ENCODE measurements at regions not wholly inside any gene's neighbourhood (a gene's known extent, or its start where the extent isn't known, plus 50 kb on each side); places are given as distances from the start of the nearest gene placed in this dataset.
A peak's percentile ranks its signal among the peaks of the same experiment; 100 is the strongest.

DNA sequence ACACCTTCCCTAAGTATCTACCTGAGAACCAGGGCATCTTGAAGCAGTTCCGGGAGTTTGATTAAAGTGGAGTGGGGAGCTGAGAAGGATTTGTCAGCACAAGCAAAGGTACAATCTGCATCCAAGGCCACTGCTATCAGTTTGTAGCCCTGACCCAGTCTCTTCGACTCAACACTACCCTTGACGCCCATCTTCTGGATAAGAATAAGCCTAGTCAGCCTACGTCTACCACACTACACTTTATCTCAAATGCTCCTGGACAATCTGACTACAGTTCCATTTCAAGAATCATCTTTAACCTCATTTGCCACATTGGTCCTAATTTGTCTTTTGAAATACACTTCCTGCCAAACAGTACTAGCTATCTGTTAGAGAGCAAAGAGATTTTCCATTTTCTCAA is 134.1 kb upstream of the C1GALT1 start:
- DNase-seq = no peak

- DNase-seq = peak in 4 of 56 donors; percentile 0 to 1 (median 1)
These were observed 131.0 kb upstream of the C1GALT1 start for GRCh38 chr7:7051206-7051877.

GRCh38 chr7:7054252-7054830 is 128.0 kb upstream of the C1GALT1 start:
- no peak for DNase-seq

DNA sequence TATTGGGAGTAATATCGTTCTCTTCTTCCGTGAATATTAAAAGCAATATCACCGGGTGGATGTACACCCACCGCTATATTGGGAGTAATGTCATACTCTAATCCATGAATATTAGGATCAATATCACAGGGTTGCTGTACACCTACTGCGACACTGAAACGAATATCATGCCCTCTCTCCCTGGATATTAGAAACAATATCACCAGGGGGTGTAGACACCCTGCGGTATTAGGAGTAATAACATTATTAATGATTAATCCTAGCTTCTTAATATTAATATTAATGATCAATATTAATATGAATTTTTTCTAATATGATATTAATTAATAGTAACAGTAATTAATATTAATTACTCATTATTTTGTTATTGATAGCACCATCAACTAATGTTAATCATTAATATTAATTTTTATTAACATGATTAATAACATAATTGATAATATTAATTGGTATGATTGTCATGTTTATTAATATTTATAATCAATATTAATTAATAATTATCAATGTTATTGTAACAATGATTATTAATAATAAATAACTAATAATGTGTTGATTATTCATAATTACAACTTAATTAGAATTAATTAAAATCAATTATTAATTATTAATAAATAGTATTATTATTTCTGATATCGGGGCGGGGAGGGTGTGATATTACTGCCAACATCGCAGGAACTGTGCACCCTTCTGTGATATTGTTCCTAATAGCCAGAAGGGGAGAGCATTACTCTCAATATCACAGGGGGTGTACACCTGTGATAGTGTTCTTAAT is 121.3 kb upstream of the C1GALT1 start:
- DNase-seq = no peak

GRCh38 chr7:7077945-7078344 is 104.4 kb upstream of the C1GALT1 start:
- DNase-seq = no peak

DNA sequence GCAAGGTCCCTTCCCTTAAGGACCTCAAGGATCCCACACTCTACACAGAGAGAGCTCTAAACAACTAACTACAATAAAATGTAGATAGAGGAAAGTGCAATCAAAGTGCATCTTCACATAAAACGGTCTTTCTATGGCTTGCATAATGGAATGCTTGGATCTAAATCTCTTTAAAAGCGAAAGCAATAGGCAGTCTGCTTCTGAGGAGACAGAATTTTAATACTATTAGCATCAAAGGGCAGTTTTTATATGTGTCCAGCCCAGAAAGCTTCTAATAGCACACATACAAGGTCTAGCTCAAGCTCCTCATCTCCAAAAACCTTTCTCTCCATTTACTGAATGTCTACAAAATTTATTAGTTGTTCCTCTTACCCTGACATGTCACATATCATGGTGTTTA is 101.5 kb upstream of the C1GALT1 start:
- DNase-seq = no peak

DNA sequence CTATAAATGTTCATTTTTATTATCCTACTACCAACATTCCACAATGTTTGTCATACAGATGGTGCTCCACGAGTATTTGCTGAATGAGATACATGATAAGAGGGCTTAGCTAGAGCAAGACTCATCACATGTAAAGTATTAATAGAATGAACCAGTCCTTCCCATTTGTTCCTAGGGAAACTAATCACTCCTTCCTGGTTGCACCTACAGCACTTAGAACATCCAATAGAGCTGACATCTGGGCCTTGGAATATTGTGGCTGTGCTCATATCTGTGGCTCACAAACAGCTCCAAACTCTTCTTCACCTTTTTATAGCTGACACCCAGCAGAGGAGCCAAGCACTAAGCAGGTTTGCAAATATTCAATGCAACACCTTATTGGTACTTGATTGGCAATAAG is 91.9 kb upstream of the C1GALT1 start:
- no peak for DNase-seq

DNA sequence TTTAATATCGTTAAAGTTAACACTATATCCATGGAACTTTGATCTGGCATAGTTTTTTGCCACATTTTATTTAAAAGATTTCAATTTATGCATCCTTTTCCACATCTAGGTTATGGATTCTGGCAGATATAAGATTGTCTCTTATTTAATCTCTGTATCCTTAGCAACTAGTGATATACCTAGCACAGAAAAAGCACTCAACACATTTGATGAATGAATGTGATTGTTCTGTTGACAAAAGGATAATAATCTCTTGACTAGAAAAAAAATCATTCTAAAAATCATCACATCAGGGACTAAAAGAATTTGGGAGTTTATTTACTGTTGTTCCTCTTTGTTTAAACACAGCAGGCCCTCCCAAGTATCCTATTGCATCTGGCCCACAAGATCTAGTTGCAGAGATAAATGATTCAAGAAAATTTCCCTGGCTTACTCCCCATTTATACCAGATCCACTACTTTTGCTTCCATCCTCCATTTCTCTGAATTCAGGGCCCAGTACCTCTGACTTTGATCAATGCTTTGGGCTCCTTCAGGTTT is 84.0 kb upstream of the C1GALT1 start:
- no peak for DNase-seq

GRCh38 chr7:7099584-7100014 is 82.7 kb upstream of the C1GALT1 start:
- DNase-seq = peak in 9 of 56 donors; percentile 1 to 64 (median 8)

- DNase-seq = no peak
These were observed 81.9 kb upstream of the C1GALT1 start for GRCh38 chr7:7100432-7100849.

DNA sequence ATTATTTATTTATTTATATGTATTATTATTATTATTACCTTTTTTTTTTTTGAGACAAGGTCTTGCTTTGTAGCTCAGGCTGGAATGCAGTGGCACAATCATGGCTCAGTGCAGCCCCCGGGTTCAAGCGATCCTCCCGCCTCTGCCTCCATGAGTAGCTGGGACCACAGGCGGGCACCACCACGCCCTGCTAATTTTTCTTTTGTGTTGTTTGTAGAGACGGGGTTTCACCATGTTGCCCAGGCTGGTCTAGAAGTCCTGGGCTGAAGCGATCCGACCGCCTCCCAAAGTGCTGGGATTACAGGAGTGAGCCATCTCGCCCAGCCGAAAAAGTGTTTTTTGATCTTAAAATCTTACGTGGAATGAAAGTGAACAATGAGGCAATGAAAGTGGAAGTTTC is 79.4 kb upstream of the C1GALT1 start:
- DNase-seq = no peak

GRCh38 chr7:7103343-7104313 is 78.7 kb upstream of the C1GALT1 start:
- no peak for DNase-seq

- DNase-seq = no peak
These were observed 78.0 kb upstream of the C1GALT1 start for GRCh38 chr7:7104314-7104698.

DNA sequence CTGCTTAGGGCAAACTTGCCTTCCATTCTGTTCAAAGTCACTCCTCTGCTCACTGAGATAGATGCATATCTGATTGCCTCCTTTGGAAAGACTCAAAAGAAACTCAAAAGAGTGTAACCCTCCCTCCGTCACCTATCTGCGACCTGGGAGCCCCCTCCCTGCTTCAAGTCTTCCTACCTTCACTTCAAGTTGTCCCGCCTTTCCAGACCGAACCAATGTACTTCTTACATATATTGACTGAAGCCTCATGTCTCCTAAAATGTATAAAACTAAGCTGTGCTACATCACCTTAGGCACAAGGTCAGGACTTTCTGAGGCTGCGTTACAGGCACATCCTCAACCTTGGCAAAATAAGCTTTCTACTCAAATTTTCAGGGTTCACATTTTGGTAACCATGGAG is 77.4 kb upstream of the C1GALT1 start:
- DNase-seq = no peak

GRCh38 chr7:7105800-7106582 is 76.4 kb upstream of the C1GALT1 start:
- no peak for DNase-seq

GRCh38 chr7:7108931-7109330 is 73.4 kb upstream of the C1GALT1 start:
- no peak for DNase-seq

GRCh38 chr7:7109934-7110333 is 72.4 kb upstream of the C1GALT1 start:
- DNase-seq = no peak

DNA sequence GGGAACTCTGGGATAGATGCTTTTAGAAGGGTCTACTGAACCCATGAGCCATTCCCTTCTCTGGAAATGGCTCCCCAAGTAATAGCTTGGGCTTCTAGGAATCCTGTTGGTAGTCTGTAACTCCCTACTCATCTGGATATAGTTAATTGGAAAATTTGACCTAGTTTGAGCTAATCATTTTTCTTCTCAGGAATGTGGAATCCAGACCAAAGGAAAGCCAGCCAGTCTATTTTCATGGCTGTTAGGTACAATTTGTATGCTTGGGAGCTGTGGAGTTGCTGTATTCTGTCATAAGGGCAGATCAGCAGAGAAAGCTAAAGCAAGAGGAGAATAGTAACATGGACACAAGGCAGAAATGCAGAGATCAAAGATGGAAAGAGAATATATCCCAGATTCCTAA is 71.6 kb upstream of the C1GALT1 start:
- DNase-seq = no peak

- DNase-seq = no peak
These were observed 69.5 kb upstream of the C1GALT1 start for GRCh38 chr7:7112868-7113267.

- DNase-seq = no peak
These were observed 67.6 kb upstream of the C1GALT1 start for GRCh38 chr7:7114575-7115291.
